HFFc6 (cell line): ENCODE measurements at regions not wholly inside any gene's neighbourhood (a gene's known extent, or its start where the extent isn't known, plus 50 kb on each side); places are given as distances from the start of the nearest gene placed in this dataset.
"Not testable (repeated sequence)": the region's sequence is repeated elsewhere in the genome, so short reads cannot be mapped to it uniquely, and the experiment has no call there.

Experiments used
- DNase-seq: peaks from one replicate; pipeline ENCODE4 v3.0.0-alpha.2; 2018
- H3K27ac Mint-ChIP-seq: 2 replicates; pipeline ENCODE4 v1.8.0; 2020; ENCODE audit warnings: mild to moderate bottlenecking, mixed read lengths
- H3K27me3 Mint-ChIP-seq: 2 replicates; pipeline ENCODE4 v1.8.0; 2021; ENCODE audit warnings: mild to moderate bottlenecking, moderate library complexity, mixed read lengths; ENCODE audit not compliant: insufficient read depth
- H3K36me3 Mint-ChIP-seq: 2 replicates; pipeline ENCODE4 v1.8.0; 2021; ENCODE audit warnings: low read depth, mixed read lengths
- H3K4me1 Mint-ChIP-seq: 2 replicates; pipeline ENCODE4 v1.8.0; 2020; ENCODE audit warnings: low read depth, mixed read lengths
- H3K4me3 Mint-ChIP-seq: 2 replicates; pipeline ENCODE4 v1.8.0; 2020; ENCODE audit warnings: mild to moderate bottlenecking, moderate library complexity, mixed read lengths
- H3K9me3 Mint-ChIP-seq: 2 replicates; pipeline ENCODE4 v1.8.0; 2020; ENCODE audit warnings: mild to moderate bottlenecking, mixed read lengths
- CTCF ChIP-seq: fragments of 200-600 bp; sonication (generic); IDR thresholded peaks from 2 replicates; pipeline ENCODE4 v1.5.0; 2021; ENCODE audit warnings: antibody characterized with exemption, mild to moderate bottlenecking

DNA sequence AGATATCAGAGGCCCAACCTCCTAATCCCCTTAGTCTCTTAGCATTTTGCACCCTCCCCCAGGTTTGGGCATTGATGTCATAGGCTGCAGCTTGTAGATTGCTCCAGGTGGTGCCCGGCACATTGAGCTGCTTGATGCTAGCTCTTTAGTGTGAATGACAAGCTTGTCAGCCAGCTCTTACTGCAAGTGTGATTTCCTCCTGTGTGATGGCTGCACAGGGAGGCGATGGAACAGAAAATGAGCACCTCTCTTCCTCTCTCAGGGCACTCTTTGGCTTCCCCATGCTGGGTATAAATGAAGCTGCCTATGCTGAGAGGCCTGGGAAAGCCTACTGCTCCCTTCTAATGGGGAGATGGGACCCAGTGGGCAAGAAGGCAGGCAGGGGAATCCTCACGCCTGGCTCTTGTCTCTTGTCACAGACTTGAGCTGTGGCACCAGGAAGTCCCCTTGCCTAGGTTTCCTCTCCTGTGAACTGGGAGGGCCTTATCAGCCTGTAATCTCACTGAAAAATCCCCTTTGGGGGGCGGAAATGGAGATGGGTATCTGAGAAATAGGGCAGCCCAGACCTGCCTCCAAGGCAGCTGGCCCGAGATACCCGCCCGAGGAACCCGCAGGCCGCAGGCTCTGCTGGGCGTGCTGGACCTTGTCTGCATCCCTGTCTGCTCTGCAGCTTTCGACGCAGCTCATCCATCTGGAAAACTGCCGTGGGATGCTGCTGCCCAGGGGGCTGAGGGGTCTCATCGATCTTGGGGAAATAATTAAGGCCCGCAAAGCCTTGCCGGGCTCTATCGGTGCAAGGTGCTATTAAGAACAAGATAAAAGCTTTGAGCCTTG lies 163.5 kb upstream of the CXCR4 start:
- H3K9me3 Mint-ChIP-seq, result peaks cover 43% of the 10 kb centered on the region
- no peak for TF ChIP-seq CTCF
- no peaks in the 10 kb centered on the region; the same call in 1 of the 2 replicates for H3K36me3 Mint-ChIP-seq
- H3K4me3 Mint-ChIP-seq, result no peak overlapping the region
- peaks cover 1% of the 10 kb centered on the region for H3K27me3 Mint-ChIP-seq
- no peak for DNase-seq
- no peak overlapping the region for H3K27ac Mint-ChIP-seq
- no peaks in the 10 kb centered on the region for H3K4me1 Mint-ChIP-seq

GRCh38 chr2:136266346-136266745 lies 148.4 kb upstream of the CXCR4 start:
- H3K27ac Mint-ChIP-seq, H3K4me1 Mint-ChIP-seq, H3K36me3 Mint-ChIP-seq, DNase-seq, H3K27me3 Mint-ChIP-seq, H3K4me3 Mint-ChIP-seq: not testable (repeated sequence)
- peaks cover 44% of the 10 kb centered on the region for H3K9me3 Mint-ChIP-seq

- Mint-ChIP-seq H3K4me3 (no peak overlapping the region), H3K9me3 (peaks cover 45% of the 10 kb centered on the region), H3K4me1 (no peaks in the 10 kb centered on the region), H3K27ac (no peak overlapping the region), H3K27me3 (no peaks in the 10 kb centered on the region), H3K36me3 (no peaks in the 10 kb centered on the region; the same call in 1 of the 2 replicates)
- DNase-seq, result no peak
- no peak for TF ChIP-seq CTCF
Observed at GRCh38 chr2:136259551-136259950, 141.6 kb upstream of the CXCR4 start.

DNA sequence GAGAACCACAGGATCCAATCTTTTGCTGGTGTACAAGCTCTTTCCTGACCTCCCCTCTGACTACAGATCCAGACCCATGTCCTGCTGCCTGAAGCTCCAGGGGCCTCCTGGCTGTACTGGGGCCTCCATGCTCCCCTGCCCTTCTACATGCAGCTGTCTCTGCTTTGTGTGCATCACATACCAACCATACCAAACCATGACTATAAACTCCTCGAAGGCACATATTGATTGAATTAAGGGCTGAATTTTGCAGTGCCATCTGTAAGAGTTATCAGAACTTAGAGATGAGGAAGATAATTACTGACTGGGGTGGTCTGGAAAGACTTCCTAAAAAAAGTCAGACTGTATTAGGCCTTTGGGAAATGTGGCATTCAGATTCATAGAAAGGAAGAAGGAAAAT lies 139.9 kb upstream of the CXCR4 start:
- no peaks in the 10 kb centered on the region for H3K4me1 Mint-ChIP-seq
- H3K4me3 Mint-ChIP-seq, result no peak overlapping the region
- peaks cover 33% of the 10 kb centered on the region for H3K9me3 Mint-ChIP-seq
- no peak for DNase-seq
- no peak for TF ChIP-seq CTCF
- H3K36me3 Mint-ChIP-seq, result no peaks in the 10 kb centered on the region
- H3K27ac Mint-ChIP-seq, result no peak overlapping the region
- H3K27me3 Mint-ChIP-seq, result no peaks in the 10 kb centered on the region

DNA sequence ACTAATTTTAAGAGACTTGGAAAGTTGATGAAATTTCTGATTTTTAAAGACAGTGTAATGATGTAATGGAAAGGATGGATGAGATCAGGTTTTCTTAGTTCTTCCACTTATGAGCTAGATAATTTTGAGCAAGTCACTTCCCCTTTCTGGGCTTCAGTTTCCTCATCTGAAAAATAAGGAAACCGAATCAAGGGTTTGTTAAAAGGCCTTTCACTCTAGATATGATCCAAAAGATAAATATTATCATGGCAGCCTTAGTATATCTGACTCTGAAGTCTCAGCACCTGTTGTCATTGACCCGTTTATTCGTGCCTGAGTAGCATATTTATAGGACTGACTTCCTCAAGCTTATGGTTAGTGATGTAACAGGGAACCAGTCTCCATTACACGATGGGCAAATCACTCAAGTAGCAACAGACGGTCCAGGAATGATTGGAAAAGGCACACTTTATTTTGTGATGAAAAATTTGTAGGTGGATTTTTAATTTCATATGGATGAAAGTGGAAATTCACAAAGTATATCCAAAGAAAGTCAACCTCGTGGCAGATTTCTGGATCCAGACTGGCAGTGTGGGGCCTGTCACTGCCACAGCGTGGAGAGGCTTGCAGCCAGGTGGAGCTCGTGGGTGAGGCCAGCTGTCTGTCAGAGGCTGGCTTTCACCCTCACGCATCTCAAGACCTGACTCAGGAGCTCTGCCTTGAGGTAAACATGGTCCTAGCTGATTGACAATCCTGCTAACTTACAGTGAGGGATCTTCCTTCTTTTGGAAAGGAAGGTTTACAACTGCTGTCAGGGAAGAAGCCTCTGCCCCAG lies 137.9 kb upstream of the CXCR4 start:
- Mint-ChIP-seq H3K27ac (no peak overlapping the region), H3K27me3 (no peaks in the 10 kb centered on the region), H3K9me3 (peaks cover 25% of the 10 kb centered on the region), H3K36me3 (no peaks in the 10 kb centered on the region), H3K4me3 (no peak overlapping the region), H3K4me1 (no peaks in the 10 kb centered on the region)
- TF ChIP-seq CTCF, result no peak
- DNase-seq, result no peak

DNA sequence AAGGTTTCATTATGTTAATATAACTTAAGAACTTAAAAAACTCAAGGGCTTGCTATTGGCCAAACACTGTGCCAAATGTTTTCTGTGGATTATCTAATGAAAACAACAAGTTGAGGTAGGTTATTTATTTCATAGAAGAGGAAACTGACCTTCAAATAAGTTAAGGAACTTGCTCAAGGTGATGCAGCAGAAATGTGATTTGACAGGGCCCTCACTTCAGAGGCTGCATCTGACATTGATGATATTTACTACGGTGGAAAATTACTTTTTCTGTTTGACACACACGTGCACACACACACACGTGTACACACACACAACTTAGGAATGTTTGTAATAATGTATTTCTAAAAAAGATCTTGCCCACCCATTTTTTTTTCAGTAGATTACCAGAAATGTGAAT lies 137.2 kb upstream of the CXCR4 start:
- Mint-ChIP-seq H3K4me1 (no peaks in the 10 kb centered on the region), H3K27me3 (no peaks in the 10 kb centered on the region), H3K9me3 (peaks cover 30% of the 10 kb centered on the region), H3K27ac (no peak overlapping the region), H3K36me3 (no peaks in the 10 kb centered on the region; the same call in 1 of the 2 replicates), H3K4me3 (no peak overlapping the region)
- TF ChIP-seq CTCF, result no peak
- DNase-seq, result no peak
